H9 (cell line): ENCODE measurements at regions not wholly inside any gene's neighbourhood (a gene's known extent, or its start where the extent isn't known, plus 50 kb on each side); places are given as distances from the start of the nearest gene placed in this dataset.

Experiments
- DNase-seq: peaks from one replicate; pipeline ENCODE4 v3.0.0-alpha.2; 2017
- H2AFZ ChIP-seq: one replicate; pipeline ENCODE4 v1.6.1; 2013; ENCODE audit warnings: mild to moderate bottlenecking, low read length, control low read depth, moderate library complexity
- H2AK5ac ChIP-seq: 2 replicates; pipeline ENCODE4 v1.6.1; 2013; ENCODE audit warnings: low read length, control low read depth, mixed read lengths; ENCODE audit not compliant: insufficient read length
- H2BK120ac ChIP-seq: one replicate; pipeline ENCODE4 v1.6.1; 2013; ENCODE audit warnings: low read depth, mild to moderate bottlenecking, low read length, control low read depth, inconsistent platforms; ENCODE audit not compliant: poor library complexity, severe bottlenecking
- H2BK12ac ChIP-seq: 2 replicates; pipeline ENCODE4 v1.6.1; 2013; ENCODE audit warnings: low read length, control low read depth, mixed read lengths, low read depth; ENCODE audit not compliant: insufficient read length
- H2BK15ac ChIP-seq: 2 replicates; pipeline ENCODE4 v1.6.1; 2013; ENCODE audit warnings: low read depth, low read length, control low read depth
- H2BK20ac ChIP-seq: one replicate; pipeline ENCODE4 v1.6.1; 2013; ENCODE audit warnings: low read depth, mild to moderate bottlenecking, low read length, control low read depth, inconsistent platforms; ENCODE audit not compliant: poor library complexity, severe bottlenecking
- H2BK5ac ChIP-seq: 2 replicates; pipeline ENCODE4 v1.6.1; 2013; ENCODE audit warnings: low read length, control low read depth, mixed read lengths; ENCODE audit not compliant: insufficient read length
- H3K14ac ChIP-seq: 2 replicates; pipeline ENCODE4 v1.6.1; 2013; ENCODE audit warnings: low read length, control low read depth; ENCODE audit not compliant: insufficient read depth
- H3K18ac ChIP-seq: 2 replicates; pipeline ENCODE4 v1.6.1; 2013; ENCODE audit warnings: low read depth, mild to moderate bottlenecking, mixed read lengths, low read length, control low read depth; ENCODE audit not compliant: insufficient read length
- H3K23ac ChIP-seq: 2 replicates; pipeline ENCODE4 v1.6.1; 2013; ENCODE audit warnings: low read length, control low read depth, mixed read lengths, low read depth; ENCODE audit not compliant: insufficient read length
- H3K23me2 ChIP-seq: 2 replicates; pipeline ENCODE4 v1.6.1; 2013; ENCODE audit warnings: low read depth, mild to moderate bottlenecking, mixed read lengths, low read length, control low read depth; ENCODE audit not compliant: insufficient read length, poor library complexity, severe bottlenecking
- H3K27ac ChIP-seq: 2 replicates; pipeline ENCODE4 v1.5.1; 2013; ENCODE audit warnings: low read length, control low read depth, mixed read lengths, low read depth; ENCODE audit not compliant: insufficient read length
- H3K27me3 ChIP-seq: 2 replicates; pipeline ENCODE4 v1.6.1; 2013; ENCODE audit warnings: low read length, control low read depth, inconsistent platforms; ENCODE audit not compliant: insufficient read depth
- H3K4ac ChIP-seq: 2 replicates; pipeline ENCODE4 v1.6.1; 2013; ENCODE audit warnings: low read depth, mild to moderate bottlenecking, control low read depth, inconsistent platforms, low read length, moderate library complexity
- H3K4me1 ChIP-seq: 2 replicates; pipeline ENCODE4 v1.6.1; 2013; ENCODE audit warnings: low read length, control low read depth, inconsistent platforms; ENCODE audit not compliant: insufficient read depth
- H3K4me2 ChIP-seq: 2 replicates; pipeline ENCODE4 v1.6.1; 2013; ENCODE audit warnings: low read length, control low read depth, mixed read lengths; ENCODE audit not compliant: insufficient read length, insufficient read depth
- H3K56ac ChIP-seq: 2 replicates; pipeline ENCODE4 v1.6.1; 2013; ENCODE audit warnings: low read depth, mild to moderate bottlenecking, mixed read lengths, low read length, control low read depth; ENCODE audit not compliant: insufficient read length
- H3K79me1 ChIP-seq: 2 replicates; pipeline ENCODE4 v1.6.1; 2013; ENCODE audit warnings: low read depth, mild to moderate bottlenecking, moderate library complexity, low read length, control low read depth, inconsistent platforms; ENCODE audit not compliant: insufficient read depth, poor library complexity, severe bottlenecking
- H3K79me2 ChIP-seq: 2 replicates; pipeline ENCODE4 v1.6.1; 2013; ENCODE audit warnings: low read length, control low read depth, inconsistent platforms; ENCODE audit not compliant: insufficient read depth
- H3K9ac ChIP-seq: 2 replicates; pipeline ENCODE4 v1.6.1; 2013; ENCODE audit warnings: low read length, control low read depth, mixed read lengths; ENCODE audit not compliant: insufficient read length; ENCODE audit errors: extremely low read depth
- H3K9me3 ChIP-seq: one replicate; pipeline ENCODE4 v1.6.1; 2013; ENCODE audit warnings: low read depth, low read length, inconsistent platforms; ENCODE audit not compliant: control insufficient read depth
- H3T11ph ChIP-seq: one replicate; pipeline ENCODE4 v1.6.1; 2013; ENCODE audit warnings: mild to moderate bottlenecking, low read length, control low read depth, inconsistent platforms
- H4K20me1 ChIP-seq: one replicate; pipeline ENCODE4 v1.6.1; 2013; ENCODE audit not compliant: control insufficient read depth, insufficient read length, insufficient read depth
- H4K5ac ChIP-seq: 2 replicates; pipeline ENCODE4 v1.6.1; 2013; ENCODE audit warnings: low read depth, mild to moderate bottlenecking, mixed read lengths, low read length, control low read depth; ENCODE audit not compliant: insufficient read length
- H4K8ac ChIP-seq: replicated peaks from 2 replicates; pipeline ENCODE4 v1.6.1; 2013; ENCODE audit warnings: low read length, control low read depth, mixed read lengths, low read depth; ENCODE audit not compliant: insufficient read length
- H4K91ac ChIP-seq: 2 replicates; pipeline ENCODE4 v1.6.1; 2013; ENCODE audit warnings: low read depth, mild to moderate bottlenecking, moderate library complexity, mixed read lengths, low read length, control low read depth; ENCODE audit not compliant: insufficient read length
- H3K27ac Mint-ChIP-seq, 3 experiments: 2 replicates in 2 of 3; 3 replicates in 1 of 3; pipeline ENCODE4 v1.8.0; 2020 to 2021; ENCODE audit warnings: mixed read lengths in 3 of 3, mild to moderate bottlenecking in 1 of 3, moderate library complexity in 1 of 3
- H3K27me3 Mint-ChIP-seq: 2 replicates; pipeline ENCODE4 v1.8.0; 2021; ENCODE audit warnings: low read depth, mild to moderate bottlenecking, moderate library complexity, mixed read lengths
- H3K36me3 Mint-ChIP-seq, 3 experiments: 2 replicates in 2 of 3; 3 replicates in 1 of 3; pipeline ENCODE4 v1.8.0; 2020 to 2021; ENCODE audit warnings: low read depth in 3 of 3, mixed read lengths in 3 of 3; ENCODE audit not compliant: insufficient read depth in 1 of 3
- H3K4me1 Mint-ChIP-seq, 2 experiments: 2 replicates each; pipeline ENCODE4 v1.8.0; 2020; ENCODE audit warnings: mixed read lengths in 2 of 2
- H3K4me3 Mint-ChIP-seq, 2 experiments: 2 replicates in 1 of 2; 3 replicates in 1 of 2; pipeline ENCODE4 v1.8.0; 2020 to 2021; ENCODE audit warnings: mild to moderate bottlenecking in 2 of 2, mixed read lengths in 2 of 2, moderate library complexity in 1 of 2
- H3K9me3 Mint-ChIP-seq, 2 experiments: 2 replicates in 1 of 2; 3 replicates in 1 of 2; pipeline ENCODE4 v1.8.0; 2020; ENCODE audit warnings: mild to moderate bottlenecking in 2 of 2, mixed read lengths in 2 of 2, moderate library complexity in 1 of 2
- WGBS: extraction: QIAGEN DNeasy Blood & Tissue Kit; methylation state at CpG from one replicate; pipeline ENCODE4 v1.1.7; 2013; ENCODE audit warnings: missing lambda C conversion rate, low lambda C conversion rate, mixed read lengths; ENCODE audit not compliant: insufficient read length; ENCODE audit errors: extremely low coverage; 5-methylcytosine and 5-hydroxymethylcytosine counted together
- TF ChIP-seq, protein P1 (sequence below): fragments of 200-600 bp; sonication (generic); conservative IDR thresholded peaks from 3 replicates; pipeline ENCODE4 v1.8.0; 2021; ENCODE audit warnings: antibody characterized with exemption, mild to moderate bottlenecking

DNA sequence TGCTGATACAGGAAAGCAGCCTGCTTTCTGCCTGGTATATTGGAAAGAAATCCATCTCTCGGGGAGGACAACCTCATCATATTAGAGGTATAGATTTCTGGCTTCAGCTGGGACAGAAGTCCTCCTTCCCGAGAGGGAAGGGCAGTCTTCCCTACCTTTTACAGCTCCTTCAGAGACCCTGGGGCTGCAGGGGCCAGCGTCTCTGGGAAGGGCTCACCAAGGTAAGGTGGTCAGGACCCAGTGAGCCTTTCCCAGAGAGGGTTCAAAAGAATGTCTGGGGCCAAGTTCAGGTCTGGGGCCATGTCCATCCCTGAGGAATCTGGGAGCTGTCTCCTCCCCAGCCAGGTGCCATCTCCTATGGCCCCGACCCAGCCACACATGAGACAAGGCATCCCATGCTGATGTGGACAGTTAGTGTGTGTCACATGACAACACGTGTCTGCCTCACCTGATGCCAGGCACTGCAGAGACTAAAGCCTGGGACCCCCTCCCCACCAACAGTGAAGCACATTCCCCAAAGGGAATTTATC lies 136.4 kb downstream of the URI1 start:
- Histone ChIP-seq H3K14ac (no peak overlapping the region), H2BK15ac (no peak overlapping the region), H4K91ac (no peak overlapping the region), H3K9me3 (no peaks in the 10 kb centered on the region), H3K9ac (no peak overlapping the region), H2BK5ac (no peak overlapping the region), H3K4me2 (no peak overlapping the region), H3K27ac (no peak overlapping the region), H2BK20ac (no peak overlapping the region), H3K27me3 (no peaks in the 10 kb centered on the region), H3K18ac (no peak overlapping the region), H3K56ac (no peak overlapping the region), H4K8ac (no peak overlapping the region), H2AK5ac (no peak overlapping the region), H3K4me1 (no peaks in the 10 kb centered on the region), H3K4ac (no peak overlapping the region), H3K79me1 (no peaks in the 10 kb centered on the region), H3K23ac (no peak overlapping the region), H3K79me2 (no peaks in the 10 kb centered on the region), H2BK120ac (no peak overlapping the region), H4K20me1 (no peaks in the 10 kb centered on the region), H3K23me2 (no peaks in the 10 kb centered on the region), H2BK12ac (no peak overlapping the region), H4K5ac (no peak overlapping the region), H2AFZ (no peak overlapping the region), H3T11ph (no peak overlapping the region)
- DNase-seq, result no peak
- Mint-ChIP-seq H3K27ac (no peak overlapping the region), H3K4me1 (peaks cover 2 to 5% of the 10 kb centered on the region in 2 experiments; a peak in 3 of 4 replicates), H3K4me3 (no peak overlapping the region), H3K27me3 (peaks cover 6% of the 10 kb centered on the region), H3K36me3 (no peaks in the 10 kb centered on the region; a peak in 1 of 7 replicates), H3K9me3 (peaks cover 2 to 8% of the 10 kb centered on the region in 2 experiments; a peak in 4 of 5 replicates)
- WGBS, result no CpG with 5 or more reads among the region's 5 CpGs
- TF ChIP-seq, protein P1, sequence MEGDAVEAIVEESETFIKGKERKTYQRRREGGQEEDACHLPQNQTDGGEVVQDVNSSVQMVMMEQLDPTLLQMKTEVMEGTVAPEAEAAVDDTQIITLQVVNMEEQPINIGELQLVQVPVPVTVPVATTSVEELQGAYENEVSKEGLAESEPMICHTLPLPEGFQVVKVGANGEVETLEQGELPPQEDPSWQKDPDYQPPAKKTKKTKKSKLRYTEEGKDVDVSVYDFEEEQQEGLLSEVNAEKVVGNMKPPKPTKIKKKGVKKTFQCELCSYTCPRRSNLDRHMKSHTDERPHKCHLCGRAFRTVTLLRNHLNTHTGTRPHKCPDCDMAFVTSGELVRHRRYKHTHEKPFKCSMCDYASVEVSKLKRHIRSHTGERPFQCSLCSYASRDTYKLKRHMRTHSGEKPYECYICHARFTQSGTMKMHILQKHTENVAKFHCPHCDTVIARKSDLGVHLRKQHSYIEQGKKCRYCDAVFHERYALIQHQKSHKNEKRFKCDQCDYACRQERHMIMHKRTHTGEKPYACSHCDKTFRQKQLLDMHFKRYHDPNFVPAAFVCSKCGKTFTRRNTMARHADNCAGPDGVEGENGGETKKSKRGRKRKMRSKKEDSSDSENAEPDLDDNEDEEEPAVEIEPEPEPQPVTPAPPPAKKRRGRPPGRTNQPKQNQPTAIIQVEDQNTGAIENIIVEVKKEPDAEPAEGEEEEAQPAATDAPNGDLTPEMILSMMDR, result no peak
